ENCODE measurements at regions not wholly inside any gene's neighbourhood (a gene's known extent, or its start where the extent isn't known, plus 50 kb on each side); places are given as distances from the start of the nearest gene placed in this dataset.

GRCh38 chr6:66961191-66961590 lies 1254.2 kb upstream of the EYS start:
- TF ChIP-seq POLR2A (IDR thresholded peaks at IDR 0.05; ENCODE audit: low read depth, low read length) (no peak), SPI1 (IDR thresholded peaks at IDR 0.05; ENCODE audit: low read depth, low read length) (no peak)

Data from GM12891 (cell line).